ENCODE measurements at regions not wholly inside any gene's neighbourhood (a gene's known extent, or its start where the extent isn't known, plus 50 kb on each side); places are given as distances from the start of the nearest gene placed in this dataset.

- no peak overlapping the region for H3K9ac ChIP-seq (ENCODE audit: low read length)
- no peaks in the 10 kb centered on the region for H3K36me3 ChIP-seq (ENCODE audit: insufficient read depth, low read length)
- no peak overlapping the region for H3K4me3 ChIP-seq (ENCODE audit: low read length)
- no peaks in the 10 kb centered on the region for H3K27me3 ChIP-seq (ENCODE audit: insufficient read depth, low read depth, low read length)
- no peaks in the 10 kb centered on the region for H3K9me2 ChIP-seq (ENCODE audit: insufficient read depth, low read length)
- no peak overlapping the region for H3K4me2 ChIP-seq (ENCODE audit: low read length)
- no peak for TF ChIP-seq SMC3 (conservative IDR thresholded peaks at IDR 0.05; ENCODE audit: poor library complexity)
- no peak for TF ChIP-seq EP300 (conservative IDR thresholded peaks at IDR 0.05; ENCODE audit: poor library complexity, severe bottlenecking)
- no peak for TF ChIP-seq POLR2AphosphoS5 (IDR thresholded peaks at IDR 0.05)
- no peak for TF ChIP-seq MXI1 (conservative IDR thresholded peaks at IDR 0.05; ENCODE audit: poor library complexity, severe bottlenecking)
- no peak for TF ChIP-seq RAD21 (conservative IDR thresholded peaks at IDR 0.05)
- no peak for TF ChIP-seq TAF1 (IDR thresholded peaks at IDR 0.05; ENCODE audit: low read depth)
- no peak for TF ChIP-seq EZH2 (IDR thresholded peaks at IDR 0.05; ENCODE audit: borderline replicate concordance, insufficient read depth, low read length, poor library complexity, severe bottlenecking)
- TF ChIP-seq, protein P1, sequence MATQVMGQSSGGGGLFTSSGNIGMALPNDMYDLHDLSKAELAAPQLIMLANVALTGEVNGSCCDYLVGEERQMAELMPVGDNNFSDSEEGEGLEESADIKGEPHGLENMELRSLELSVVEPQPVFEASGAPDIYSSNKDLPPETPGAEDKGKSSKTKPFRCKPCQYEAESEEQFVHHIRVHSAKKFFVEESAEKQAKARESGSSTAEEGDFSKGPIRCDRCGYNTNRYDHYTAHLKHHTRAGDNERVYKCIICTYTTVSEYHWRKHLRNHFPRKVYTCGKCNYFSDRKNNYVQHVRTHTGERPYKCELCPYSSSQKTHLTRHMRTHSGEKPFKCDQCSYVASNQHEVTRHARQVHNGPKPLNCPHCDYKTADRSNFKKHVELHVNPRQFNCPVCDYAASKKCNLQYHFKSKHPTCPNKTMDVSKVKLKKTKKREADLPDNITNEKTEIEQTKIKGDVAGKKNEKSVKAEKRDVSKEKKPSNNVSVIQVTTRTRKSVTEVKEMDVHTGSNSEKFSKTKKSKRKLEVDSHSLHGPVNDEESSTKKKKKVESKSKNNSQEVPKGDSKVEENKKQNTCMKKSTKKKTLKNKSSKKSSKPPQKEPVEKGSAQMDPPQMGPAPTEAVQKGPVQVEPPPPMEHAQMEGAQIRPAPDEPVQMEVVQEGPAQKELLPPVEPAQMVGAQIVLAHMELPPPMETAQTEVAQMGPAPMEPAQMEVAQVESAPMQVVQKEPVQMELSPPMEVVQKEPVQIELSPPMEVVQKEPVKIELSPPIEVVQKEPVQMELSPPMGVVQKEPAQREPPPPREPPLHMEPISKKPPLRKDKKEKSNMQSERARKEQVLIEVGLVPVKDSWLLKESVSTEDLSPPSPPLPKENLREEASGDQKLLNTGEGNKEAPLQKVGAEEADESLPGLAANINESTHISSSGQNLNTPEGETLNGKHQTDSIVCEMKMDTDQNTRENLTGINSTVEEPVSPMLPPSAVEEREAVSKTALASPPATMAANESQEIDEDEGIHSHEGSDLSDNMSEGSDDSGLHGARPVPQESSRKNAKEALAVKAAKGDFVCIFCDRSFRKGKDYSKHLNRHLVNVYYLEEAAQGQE (IDR thresholded peaks at IDR 0.05; ENCODE audit: borderline replicate concordance): no peak
- TF ChIP-seq, protein P2, sequence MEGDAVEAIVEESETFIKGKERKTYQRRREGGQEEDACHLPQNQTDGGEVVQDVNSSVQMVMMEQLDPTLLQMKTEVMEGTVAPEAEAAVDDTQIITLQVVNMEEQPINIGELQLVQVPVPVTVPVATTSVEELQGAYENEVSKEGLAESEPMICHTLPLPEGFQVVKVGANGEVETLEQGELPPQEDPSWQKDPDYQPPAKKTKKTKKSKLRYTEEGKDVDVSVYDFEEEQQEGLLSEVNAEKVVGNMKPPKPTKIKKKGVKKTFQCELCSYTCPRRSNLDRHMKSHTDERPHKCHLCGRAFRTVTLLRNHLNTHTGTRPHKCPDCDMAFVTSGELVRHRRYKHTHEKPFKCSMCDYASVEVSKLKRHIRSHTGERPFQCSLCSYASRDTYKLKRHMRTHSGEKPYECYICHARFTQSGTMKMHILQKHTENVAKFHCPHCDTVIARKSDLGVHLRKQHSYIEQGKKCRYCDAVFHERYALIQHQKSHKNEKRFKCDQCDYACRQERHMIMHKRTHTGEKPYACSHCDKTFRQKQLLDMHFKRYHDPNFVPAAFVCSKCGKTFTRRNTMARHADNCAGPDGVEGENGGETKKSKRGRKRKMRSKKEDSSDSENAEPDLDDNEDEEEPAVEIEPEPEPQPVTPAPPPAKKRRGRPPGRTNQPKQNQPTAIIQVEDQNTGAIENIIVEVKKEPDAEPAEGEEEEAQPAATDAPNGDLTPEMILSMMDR (IDR thresholded peaks at IDR 0.05; ENCODE audit: poor library complexity, severe bottlenecking): no peak
- no peaks in the 10 kb centered on the region for H4K20me1 ChIP-seq (ENCODE audit: insufficient read depth)
- no peak overlapping the region for H2AFZ ChIP-seq (ENCODE audit: low read depth, low read length)
- no peaks in the 10 kb centered on the region for H3K9me3 ChIP-seq (ENCODE audit: low read length)
- H3K27ac ChIP-seq (ENCODE audit: low read length): no peak overlapping the region
- no peaks in the 10 kb centered on the region for H3K79me2 ChIP-seq (replicated peaks; ENCODE audit: insufficient read depth, low read length)
- H3F3A ChIP-seq (ENCODE audit: insufficient read depth, low read length, poor library complexity, severe bottlenecking): no peaks in the 10 kb centered on the region
These were observed 833.1 kb upstream of the NXPH2 start for GRCh38 chr2:139613264-139613663.

GRCh38 chr2:139610512-139610911, 830.3 kb upstream of the NXPH2 start:
- H3K9me2 ChIP-seq (ENCODE audit: insufficient read depth, low read length): no peaks in the 10 kb centered on the region
- no peaks in the 10 kb centered on the region for H3K27me3 ChIP-seq (ENCODE audit: insufficient read depth, low read depth, low read length)
- H4K20me1 ChIP-seq (ENCODE audit: insufficient read depth): no peaks in the 10 kb centered on the region
- TF ChIP-seq, protein P2 (IDR thresholded peaks at IDR 0.05; ENCODE audit: poor library complexity, severe bottlenecking): no peak
- TF ChIP-seq POLR2AphosphoS5 (IDR thresholded peaks at IDR 0.05) (no peak), TAF1 (IDR thresholded peaks at IDR 0.05; ENCODE audit: low read depth) (no peak), EZH2 (IDR thresholded peaks at IDR 0.05; ENCODE audit: borderline replicate concordance, insufficient read depth, low read length, poor library complexity, severe bottlenecking) (no peak), SMC3 (conservative IDR thresholded peaks at IDR 0.05; ENCODE audit: poor library complexity) (no peak), MXI1 (conservative IDR thresholded peaks at IDR 0.05; ENCODE audit: poor library complexity, severe bottlenecking) (no peak), RAD21 (conservative IDR thresholded peaks at IDR 0.05) (no peak), EP300 (conservative IDR thresholded peaks at IDR 0.05; ENCODE audit: poor library complexity, severe bottlenecking) (no peak)
- TF ChIP-seq, protein P1 (IDR thresholded peaks at IDR 0.05; ENCODE audit: borderline replicate concordance): no peak
- no peaks in the 10 kb centered on the region for H3K79me2 ChIP-seq (replicated peaks; ENCODE audit: insufficient read depth, low read length)
- H3K9me3 ChIP-seq (ENCODE audit: low read length): no peaks in the 10 kb centered on the region
- H3K4me3 ChIP-seq (ENCODE audit: low read length): no peak overlapping the region
- no peak overlapping the region for H3K4me2 ChIP-seq (ENCODE audit: low read length)
- H3F3A ChIP-seq (ENCODE audit: insufficient read depth, low read length, poor library complexity, severe bottlenecking): no peaks in the 10 kb centered on the region
- H2AFZ ChIP-seq (ENCODE audit: low read depth, low read length): no peak overlapping the region
- no peak overlapping the region for H3K27ac ChIP-seq (ENCODE audit: low read length)
- H3K36me3 ChIP-seq (ENCODE audit: insufficient read depth, low read length): no peaks in the 10 kb centered on the region
- H3K9ac ChIP-seq (ENCODE audit: low read length): no peak overlapping the region
